GM12873 (cell line): ENCODE measurements at regions not wholly inside any gene's neighbourhood (a gene's known extent, or its start where the extent isn't known, plus 50 kb on each side); places are given as distances from the start of the nearest gene placed in this dataset.

Experiments
- CTCF ChIP-seq: IDR thresholded peaks from 2 replicates; pipeline ENCODE4 v1.5.1; 2012; ENCODE audit warnings: low read depth, mild to moderate bottlenecking, moderate library complexity, low read length, control low read depth; ENCODE audit not compliant: insufficient read depth; ENCODE audit errors: missing control alignments

DNA sequence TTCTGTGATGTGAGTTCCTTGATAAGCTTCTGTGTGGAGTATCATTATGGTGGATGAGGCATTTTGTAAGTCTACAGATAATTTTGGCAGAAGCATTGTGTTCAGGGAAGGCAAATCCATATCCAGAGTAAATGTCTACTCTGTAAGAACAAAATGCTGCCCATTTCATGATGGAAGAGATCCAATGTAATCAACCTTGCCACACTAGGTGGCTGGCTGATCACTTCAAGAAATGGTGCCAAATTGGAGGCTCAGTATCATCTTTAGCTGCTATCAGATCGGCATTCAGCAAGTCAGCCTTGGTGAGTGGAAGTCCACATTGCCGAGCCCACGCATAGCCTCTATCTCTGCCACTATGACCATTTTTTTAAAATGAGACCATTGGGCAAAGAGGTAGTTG, 565.8 kb upstream of the USP24 start:
- no peak for TF ChIP-seq CTCF

- TF ChIP-seq CTCF = no peak
These were observed 562.4 kb upstream of the USP24 start for GRCh38 chr1:55777545-55777944.

DNA sequence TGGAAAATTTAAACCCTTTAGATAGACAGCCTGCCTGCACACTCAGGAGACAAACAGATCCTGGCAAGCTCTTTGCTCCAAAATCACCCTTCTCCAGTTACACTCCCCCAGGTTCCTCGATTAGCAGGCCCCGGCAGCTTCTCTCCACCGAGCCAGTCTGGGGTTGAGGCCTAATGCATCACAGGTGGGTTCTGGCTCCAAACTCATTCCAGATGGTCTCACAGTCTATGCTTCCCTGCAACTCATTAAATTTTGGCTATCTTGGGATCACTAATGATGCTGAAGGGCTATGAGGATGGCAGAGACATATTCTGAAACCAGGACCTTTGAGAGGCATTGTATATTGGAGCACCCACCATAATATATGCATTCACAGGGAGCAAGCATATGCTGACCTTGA, 559.8 kb upstream of the USP24 start:
- TF ChIP-seq CTCF = no peak

DNA sequence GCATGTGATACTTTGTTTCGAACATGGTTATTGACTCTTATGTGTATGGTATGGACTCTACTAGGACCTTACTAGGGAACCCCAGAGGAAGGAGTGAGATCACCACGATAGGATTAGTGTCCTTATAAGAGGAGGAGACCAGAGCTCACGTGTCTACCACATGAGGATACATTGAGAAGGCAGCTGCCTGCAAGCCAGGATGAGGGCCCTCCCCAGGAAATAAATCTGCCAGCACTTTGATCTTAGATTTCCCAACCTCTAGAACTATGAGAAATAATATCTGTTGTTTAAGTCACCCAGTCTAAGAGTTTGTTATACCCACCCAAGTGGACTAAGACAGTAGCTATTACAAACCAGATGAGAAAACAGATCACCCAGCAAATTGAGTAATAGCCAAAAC, 559.3 kb upstream of the USP24 start:
- no peak for TF ChIP-seq CTCF

DNA sequence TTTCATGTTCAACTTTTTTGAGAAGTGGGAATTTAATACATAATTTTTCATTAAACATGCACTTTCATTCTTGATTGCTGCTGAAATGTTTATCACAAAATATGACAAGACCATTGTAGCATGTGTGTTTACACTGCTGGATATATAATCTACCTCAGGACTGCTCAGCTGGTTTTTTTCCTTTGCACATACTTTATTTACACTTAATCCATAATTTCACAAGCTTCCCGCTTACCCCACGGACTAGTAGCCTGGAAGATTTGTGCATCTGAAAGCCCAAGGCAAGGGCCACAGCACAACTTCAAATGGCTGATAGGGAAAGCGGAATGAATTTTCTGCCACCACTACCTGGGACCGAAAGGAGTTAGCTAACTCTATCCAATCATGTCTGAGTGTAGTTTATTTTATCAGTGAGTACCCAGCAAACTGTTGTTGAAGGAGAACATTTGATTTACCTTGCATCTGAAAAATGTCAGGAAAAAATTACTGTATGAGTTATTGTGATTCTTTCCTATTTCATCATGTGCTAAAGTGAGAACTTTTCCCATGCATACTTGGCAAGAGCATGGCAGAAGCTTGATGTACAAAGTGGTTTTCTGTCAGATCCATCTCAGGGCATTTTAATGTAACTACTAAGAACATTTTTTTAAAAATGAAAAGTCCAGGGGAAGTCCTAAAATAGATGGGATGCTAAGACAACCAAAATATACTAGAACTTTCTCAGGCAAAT, 558.2 kb upstream of the USP24 start:
- no peak for TF ChIP-seq CTCF

- no peak for TF ChIP-seq CTCF
These were observed 553.3 kb upstream of the USP24 start for GRCh38 chr1:55768327-55768952.

DNA sequence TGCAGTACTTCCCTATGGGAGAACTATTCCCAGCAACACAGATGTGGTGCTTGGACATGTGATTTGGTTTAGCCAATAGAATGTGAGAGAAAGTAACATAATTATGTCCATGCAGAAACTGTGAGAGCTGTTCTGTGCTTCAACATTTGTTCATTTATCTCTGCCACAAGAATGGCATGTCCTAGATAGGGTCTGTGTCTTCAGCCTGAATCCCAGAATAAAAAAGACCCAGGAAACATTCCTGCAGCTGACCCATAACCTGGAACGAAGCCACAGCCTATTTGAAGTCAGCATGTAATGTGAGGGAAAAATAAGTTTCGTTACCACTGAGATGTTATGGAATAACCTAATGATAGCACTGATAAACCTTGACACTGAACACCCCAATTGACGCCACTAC, 552.0 kb upstream of the USP24 start:
- TF ChIP-seq CTCF = no peak
